ENCODE measurements at regions not wholly inside any gene's neighbourhood (a gene's known extent, or its start where the extent isn't known, plus 50 kb on each side); places are given as distances from the start of the nearest gene placed in this dataset.
"Not testable (repeated sequence)": the region's sequence is repeated elsewhere in the genome, so short reads cannot be mapped to it uniquely, and the experiment has no call there.

DNA sequence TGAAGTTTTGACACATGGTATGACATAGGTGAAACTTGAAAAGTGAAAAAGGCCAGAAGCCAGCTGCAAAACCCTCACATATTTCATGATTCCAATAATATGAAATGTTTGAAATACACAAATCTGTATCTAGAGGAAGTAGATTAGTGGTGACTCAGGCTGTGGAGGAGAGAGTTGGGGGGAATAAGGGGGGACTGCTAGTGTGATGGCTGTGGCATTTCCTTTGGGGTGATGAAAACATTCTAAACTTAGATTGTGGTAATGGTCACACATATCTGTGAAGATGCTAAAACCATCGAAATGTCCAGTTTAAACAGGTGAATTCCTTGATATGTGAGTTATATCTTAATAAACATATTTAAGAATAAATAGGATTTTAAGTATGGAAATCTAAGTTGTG is 343.5 kb upstream of the SFRP2 start:
- no peak overlapping the region for H3K4me3 ChIP-seq (ENCODE audit: low read length)
- H3K27me3 ChIP-seq (ENCODE audit: insufficient read depth, low read length): no peaks in the 10 kb centered on the region; the same call in 1 of the 2 replicates
- no peaks in the 10 kb centered on the region for H3K36me3 ChIP-seq (ENCODE audit: insufficient read depth, low read depth, low read length)
- no peaks in the 10 kb centered on the region; the same call in 1 of the 2 replicates for H3K9me3 ChIP-seq (ENCODE audit: insufficient read depth, low read depth, low read length)
- peaks cover 5% of the 10 kb centered on the region; the same call in 1 of the 2 replicates for H3K4me1 ChIP-seq (ENCODE audit: insufficient read depth, low read length)
- H3K9ac ChIP-seq (ENCODE audit: low read depth, low read length): no peak overlapping the region
- H3K27ac ChIP-seq (ENCODE audit: low read length): no peak overlapping the region

DNA sequence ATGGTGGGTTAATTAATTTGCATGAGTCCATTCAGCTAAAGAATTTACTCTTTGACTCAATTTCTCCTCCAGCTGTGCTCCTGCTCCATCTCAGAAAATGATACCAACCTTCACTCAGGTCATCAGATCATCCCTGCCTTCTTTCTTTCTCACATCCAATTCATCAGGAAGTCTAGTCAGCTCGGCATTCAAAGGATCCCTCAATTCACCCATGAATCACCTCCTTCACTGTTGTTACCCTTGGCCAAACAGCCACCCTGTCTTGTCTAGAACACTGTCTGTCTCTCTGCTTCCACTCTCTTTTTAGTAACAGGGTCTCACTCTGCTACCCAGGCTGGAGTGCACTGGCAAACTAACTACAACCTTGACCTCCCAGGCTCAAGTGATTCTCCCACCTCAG is 337.4 kb upstream of the SFRP2 start:
- no peak overlapping the region for H3K9ac ChIP-seq (ENCODE audit: low read depth, low read length)
- H3K4me3 ChIP-seq (ENCODE audit: low read length): no peak overlapping the region
- no peaks in the 10 kb centered on the region; the same call in 1 of the 2 replicates for H3K9me3 ChIP-seq (ENCODE audit: insufficient read depth, low read depth, low read length)
- no peak overlapping the region for H3K27ac ChIP-seq (ENCODE audit: low read length)
- H3K4me1 ChIP-seq (ENCODE audit: insufficient read depth, low read length): no peaks in the 10 kb centered on the region
- H3K27me3 ChIP-seq (ENCODE audit: insufficient read depth, low read length): no peaks in the 10 kb centered on the region
- H3K36me3 ChIP-seq (ENCODE audit: insufficient read depth, low read depth, low read length): no peaks in the 10 kb centered on the region

DNA sequence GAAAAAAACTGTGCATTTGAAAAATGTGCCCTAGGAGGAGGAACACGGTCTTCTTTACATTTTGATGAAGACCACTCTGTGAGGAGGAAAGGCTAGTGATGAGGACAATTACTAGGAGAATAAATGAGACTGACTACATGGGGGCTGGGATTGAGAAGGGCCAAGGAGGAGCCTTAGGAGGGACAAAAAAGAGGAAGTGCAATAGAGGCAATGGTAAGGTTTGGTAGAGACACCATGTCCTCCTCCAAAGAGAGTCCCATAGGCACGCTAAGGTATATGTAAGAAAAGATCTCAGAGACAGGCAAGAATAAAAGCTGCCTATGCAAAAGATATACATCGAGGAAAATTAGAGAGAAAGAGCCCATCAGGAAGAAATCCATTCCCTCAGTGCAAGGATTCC is 336.5 kb upstream of the SFRP2 start:
- H3K4me1 ChIP-seq (ENCODE audit: insufficient read depth, low read length): no peaks in the 10 kb centered on the region
- H3K27ac ChIP-seq (ENCODE audit: low read length): no peak overlapping the region
- no peak overlapping the region for H3K9ac ChIP-seq (ENCODE audit: low read depth, low read length)
- no peaks in the 10 kb centered on the region for H3K36me3 ChIP-seq (ENCODE audit: insufficient read depth, low read depth, low read length)
- H3K27me3 ChIP-seq (ENCODE audit: insufficient read depth, low read length): no peaks in the 10 kb centered on the region
- no peaks in the 10 kb centered on the region; the same call in 1 of the 2 replicates for H3K9me3 ChIP-seq (ENCODE audit: insufficient read depth, low read depth, low read length)
- no peak overlapping the region for H3K4me3 ChIP-seq (ENCODE audit: low read length)

DNA sequence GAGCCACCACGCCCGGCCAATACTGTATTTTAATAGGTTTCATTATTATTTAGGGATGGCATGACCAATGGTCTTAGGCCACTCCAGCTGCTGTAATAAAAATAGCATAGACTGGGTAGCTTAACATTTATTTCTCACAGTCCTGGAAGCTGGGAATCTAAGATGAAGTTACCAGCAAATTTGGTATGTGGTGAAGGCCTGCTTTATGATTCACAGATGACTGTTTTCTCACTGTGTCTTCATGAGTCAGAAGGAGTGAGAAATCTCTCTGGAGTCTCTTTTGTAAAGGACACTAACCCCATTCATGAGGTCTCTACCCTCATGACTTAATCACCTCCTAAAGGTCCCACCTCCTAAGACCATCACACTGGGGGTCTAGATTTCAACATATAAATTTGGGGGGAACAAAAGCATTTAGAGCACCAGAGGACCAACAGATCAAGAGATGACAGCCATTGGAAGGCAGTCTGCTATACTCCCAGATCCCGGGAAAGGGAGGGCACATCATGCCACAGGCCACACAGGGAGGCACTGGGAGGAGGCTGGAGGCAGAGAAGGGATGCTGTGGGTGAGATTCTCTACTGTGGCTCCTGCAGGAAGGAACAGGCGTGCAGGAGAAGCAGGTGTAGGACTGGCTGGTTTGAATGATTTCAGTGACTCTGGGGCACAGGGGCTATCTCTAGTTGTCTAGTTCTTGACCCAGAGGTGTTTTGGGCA is 335.8 kb upstream of the SFRP2 start:
- Histone ChIP-seq H3K27me3 (ENCODE audit: insufficient read depth, low read length) (no peaks in the 10 kb centered on the region), H3K27ac (ENCODE audit: low read length) (no peak overlapping the region), H3K4me1 (ENCODE audit: insufficient read depth, low read length) (no peaks in the 10 kb centered on the region), H3K4me3 (ENCODE audit: low read length) (no peak overlapping the region), H3K9ac (ENCODE audit: low read depth, low read length) (no peak overlapping the region), H3K9me3 (ENCODE audit: insufficient read depth, low read depth, low read length) (no peaks in the 10 kb centered on the region; the same call in 1 of the 2 replicates), H3K36me3 (ENCODE audit: insufficient read depth, low read depth, low read length) (no peaks in the 10 kb centered on the region)

DNA sequence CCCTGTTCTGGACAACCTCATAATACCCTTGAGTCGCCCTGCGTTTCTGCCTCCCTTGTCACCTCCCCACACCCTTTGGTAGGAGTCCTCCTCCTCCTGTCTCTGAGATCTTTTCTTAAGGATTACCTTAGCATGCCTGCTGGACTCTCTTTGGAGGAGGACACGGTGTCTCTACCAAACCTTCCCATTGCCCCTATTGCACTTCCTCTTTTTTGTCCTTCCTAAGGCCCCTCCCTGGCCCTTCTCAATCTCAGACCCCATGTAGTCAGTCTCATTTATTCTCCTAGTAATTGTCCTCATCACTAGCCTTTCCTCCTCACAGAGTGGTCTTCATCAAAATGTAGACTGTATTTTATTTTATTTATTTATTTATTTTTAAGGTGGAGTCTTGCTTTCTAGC is 335.0 kb upstream of the SFRP2 start:
- H3K4me1 ChIP-seq (ENCODE audit: insufficient read depth, low read length): no peaks in the 10 kb centered on the region

DNA sequence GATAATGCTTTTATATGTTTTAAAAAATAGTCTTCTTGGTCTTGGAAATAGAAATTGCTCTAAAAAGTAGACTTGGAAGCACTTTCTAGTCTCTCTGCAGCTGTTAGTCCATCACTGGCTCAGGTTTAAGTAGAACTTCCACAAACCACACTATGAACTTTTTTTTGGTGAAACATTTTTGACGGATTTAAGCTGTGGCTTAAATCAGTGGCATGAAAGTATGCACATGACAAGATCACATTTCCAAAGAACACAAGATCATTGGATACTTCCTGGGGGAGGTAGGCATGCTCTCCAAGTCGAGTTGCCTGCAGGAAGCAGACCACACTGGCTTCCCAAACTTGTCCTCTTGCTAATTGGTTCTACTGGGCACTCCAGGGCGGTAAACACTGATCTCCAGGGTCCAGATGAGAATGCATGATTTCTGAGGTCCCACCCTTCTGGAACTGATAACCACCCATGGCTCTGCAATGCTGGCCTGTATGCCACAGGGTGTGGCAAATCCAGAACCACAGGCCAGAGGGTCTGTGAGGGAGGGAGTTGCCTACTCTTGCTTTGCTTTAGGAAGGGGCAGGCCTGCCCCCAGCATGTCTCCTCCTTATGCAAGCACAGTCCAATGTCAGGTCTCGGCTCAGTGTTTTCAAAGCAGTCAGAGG is 331.9 kb upstream of the SFRP2 start:
- Histone ChIP-seq H3K9ac (ENCODE audit: low read depth, low read length) (no peak overlapping the region), H3K27me3 (ENCODE audit: insufficient read depth, low read length) (no peaks in the 10 kb centered on the region), H3K4me1 (ENCODE audit: insufficient read depth, low read length) (no peaks in the 10 kb centered on the region), H3K36me3 (ENCODE audit: insufficient read depth, low read depth, low read length) (no peaks in the 10 kb centered on the region), H3K27ac (ENCODE audit: low read length) (no peak overlapping the region), H3K4me3 (ENCODE audit: low read length) (no peak overlapping the region), H3K9me3 (ENCODE audit: insufficient read depth, low read depth, low read length) (no peaks in the 10 kb centered on the region)

More for the DNA sequence above, 335.0 kb upstream of the SFRP2 start:
- no peaks in the 10 kb centered on the region for H3K36me3 ChIP-seq (ENCODE audit: insufficient read depth, low read depth, low read length)
- no peak overlapping the region for H3K4me3 ChIP-seq (ENCODE audit: low read length)
- no peak overlapping the region for H3K27ac ChIP-seq (ENCODE audit: low read length)
- H3K9ac ChIP-seq (ENCODE audit: low read depth, low read length): no peak overlapping the region
- no peaks in the 10 kb centered on the region for H3K27me3 ChIP-seq (ENCODE audit: insufficient read depth, low read length)
- H3K9me3 ChIP-seq (ENCODE audit: insufficient read depth, low read depth, low read length): no peaks in the 10 kb centered on the region; the same call in 1 of the 2 replicates

DNA sequence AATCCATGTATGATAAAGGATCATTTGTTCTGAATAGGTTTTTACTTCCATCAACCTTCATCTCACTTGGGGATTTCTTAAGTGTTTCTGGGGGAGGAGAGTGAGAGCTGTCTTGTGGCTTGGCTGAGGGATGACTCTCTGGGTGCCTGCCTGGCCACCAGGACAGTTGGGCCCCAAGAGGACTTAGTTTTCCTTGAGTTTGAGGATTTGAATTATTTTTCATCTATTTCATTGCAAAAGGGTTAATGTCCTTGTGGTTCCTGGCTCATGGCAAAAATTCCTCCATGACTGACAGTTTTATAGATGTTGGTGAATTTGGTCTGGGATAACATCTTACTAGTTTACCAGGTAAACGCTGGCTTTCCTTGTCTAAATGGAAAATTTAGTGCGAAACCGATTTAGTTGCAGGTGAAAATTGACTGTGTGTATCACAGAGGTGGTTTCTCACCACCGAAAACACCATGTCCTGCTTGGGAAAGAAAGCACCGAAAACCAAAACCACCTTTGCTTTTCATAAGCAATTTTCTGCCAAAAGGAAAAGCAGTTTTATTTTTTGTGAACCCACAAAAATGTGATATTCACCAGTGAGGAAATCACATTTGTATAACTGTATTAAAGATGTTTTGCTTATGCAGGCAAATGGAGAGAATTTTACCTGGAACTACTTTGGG is 331.3 kb upstream of the SFRP2 start:
- Histone ChIP-seq H3K4me1 (ENCODE audit: insufficient read depth, low read length) (no peaks in the 10 kb centered on the region), H3K4me3 (ENCODE audit: low read length) (no peak overlapping the region)

DNA sequence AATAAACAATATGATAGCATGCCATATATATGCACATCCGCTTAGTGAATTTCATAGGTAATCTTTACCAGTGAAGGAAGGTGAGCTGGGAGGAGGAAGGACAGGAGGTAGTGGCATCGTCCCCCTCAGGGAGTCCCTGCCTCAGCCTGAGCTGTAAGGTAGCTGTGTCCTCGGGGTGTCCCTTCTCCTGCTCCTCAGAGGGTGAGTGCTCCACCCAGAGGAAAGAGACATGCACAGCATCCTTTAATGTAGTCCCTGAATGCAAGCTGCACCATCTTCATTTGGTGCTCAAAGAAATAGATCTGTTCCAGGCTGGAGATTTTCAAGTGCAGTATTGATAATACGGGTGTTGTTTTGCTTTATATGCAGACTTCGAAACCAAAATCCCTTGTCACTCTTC is 330.4 kb upstream of the SFRP2 start:
- H3K4me1 ChIP-seq (ENCODE audit: insufficient read depth, low read length): no peaks in the 10 kb centered on the region

More for the DNA sequence above, 331.3 kb upstream of the SFRP2 start:
- no peaks in the 10 kb centered on the region for H3K9me3 ChIP-seq (ENCODE audit: insufficient read depth, low read depth, low read length)
- no peak overlapping the region for H3K27ac ChIP-seq (ENCODE audit: low read length)
- H3K9ac ChIP-seq (ENCODE audit: low read depth, low read length): no peak overlapping the region
- H3K27me3 ChIP-seq (ENCODE audit: insufficient read depth, low read length): no peaks in the 10 kb centered on the region
- H3K36me3 ChIP-seq (ENCODE audit: insufficient read depth, low read depth, low read length): no peaks in the 10 kb centered on the region

DNA sequence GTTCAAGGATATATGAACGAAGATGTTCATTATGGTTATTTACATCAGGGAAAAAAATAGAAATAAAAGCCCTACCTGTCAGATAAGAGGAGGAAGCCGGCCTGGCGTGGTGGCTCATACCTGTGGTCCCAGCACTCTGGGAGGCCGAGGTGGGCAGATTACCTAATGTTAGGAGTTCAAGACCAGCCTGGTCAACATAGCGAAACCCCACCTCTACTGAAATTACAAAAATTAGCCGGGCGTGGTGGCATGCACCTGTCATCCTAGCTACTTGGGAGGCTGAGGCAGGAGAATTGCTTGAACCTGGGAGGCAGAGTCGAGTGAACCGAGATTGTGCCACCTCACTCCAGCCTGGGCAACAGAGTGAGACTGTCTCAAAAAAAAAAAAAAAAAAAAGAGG is 328.8 kb upstream of the SFRP2 start:
- not testable (repeated sequence) for H3K27ac ChIP-seq (ENCODE audit: low read length); H3K4me3 ChIP-seq (ENCODE audit: low read length); H3K4me1 ChIP-seq (ENCODE audit: insufficient read depth, low read length); H3K27me3 ChIP-seq (ENCODE audit: insufficient read depth, low read length); H3K36me3 ChIP-seq (ENCODE audit: insufficient read depth, low read depth, low read length); H3K9me3 ChIP-seq (ENCODE audit: insufficient read depth, low read depth, low read length); H3K9ac ChIP-seq (ENCODE audit: low read depth, low read length)

More for the DNA sequence above, 330.4 kb upstream of the SFRP2 start:
- no peaks in the 10 kb centered on the region for H3K36me3 ChIP-seq (ENCODE audit: insufficient read depth, low read depth, low read length)
- no peak overlapping the region for H3K4me3 ChIP-seq (ENCODE audit: low read length)
- no peaks in the 10 kb centered on the region for H3K9me3 ChIP-seq (ENCODE audit: insufficient read depth, low read depth, low read length)
- no peaks in the 10 kb centered on the region for H3K27me3 ChIP-seq (ENCODE audit: insufficient read depth, low read length)
- H3K9ac ChIP-seq (ENCODE audit: low read depth, low read length): no peak overlapping the region
- H3K27ac ChIP-seq (ENCODE audit: low read length): no peak overlapping the region

DNA sequence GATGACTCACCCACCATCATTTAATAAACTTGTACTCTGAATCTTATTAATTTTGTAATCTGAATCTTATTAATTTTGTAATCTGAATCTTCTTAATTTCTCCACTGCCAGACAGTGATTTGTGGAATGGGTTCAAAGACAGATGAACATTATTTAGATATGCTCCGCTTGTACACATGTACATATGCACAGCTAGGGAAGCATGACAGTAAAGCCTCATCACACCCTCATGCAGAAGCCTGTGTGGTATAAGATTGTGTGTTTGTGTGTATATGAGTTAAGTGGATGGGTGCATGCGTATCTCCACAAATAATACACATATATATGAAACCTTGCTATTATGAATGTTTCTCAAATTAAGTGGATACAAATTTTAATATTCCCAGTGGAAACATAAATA is 318.5 kb upstream of the SFRP2 start:
- H3K4me3 ChIP-seq (ENCODE audit: low read length): no peak overlapping the region
- H3K27me3 ChIP-seq (ENCODE audit: insufficient read depth, low read length): no peaks in the 10 kb centered on the region
- no peak overlapping the region for H3K9ac ChIP-seq (ENCODE audit: low read depth, low read length)
- H3K36me3 ChIP-seq (ENCODE audit: insufficient read depth, low read depth, low read length): no peaks in the 10 kb centered on the region
- no peak overlapping the region for H3K27ac ChIP-seq (ENCODE audit: low read length)
- H3K9me3 ChIP-seq (ENCODE audit: insufficient read depth, low read depth, low read length): no peaks in the 10 kb centered on the region
- H3K4me1 ChIP-seq (ENCODE audit: insufficient read depth, low read length): no peaks in the 10 kb centered on the region

DNA sequence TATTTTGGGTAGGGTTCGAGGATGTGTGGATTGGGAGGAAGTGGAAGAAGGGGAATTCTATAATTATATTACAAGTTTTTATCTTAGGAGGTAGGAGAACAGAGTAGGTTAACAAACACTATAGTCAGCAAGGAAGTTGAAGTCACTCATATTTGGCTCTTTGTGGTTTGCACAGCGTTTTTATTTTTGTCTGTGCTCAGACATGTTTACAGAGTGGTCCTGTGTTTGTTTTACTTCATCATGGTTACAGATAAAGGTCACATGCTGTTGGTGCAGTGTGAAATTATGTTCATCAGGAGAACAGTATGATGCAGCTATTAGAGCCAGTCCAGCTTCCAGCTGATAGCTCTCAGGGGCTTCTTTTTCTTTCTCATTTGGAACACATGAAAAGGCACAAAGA is 299.9 kb upstream of the SFRP2 start:
- H3K36me3 ChIP-seq (ENCODE audit: insufficient read depth, low read depth, low read length): no peaks in the 10 kb centered on the region
- H3K9me3 ChIP-seq (ENCODE audit: insufficient read depth, low read depth, low read length): no peaks in the 10 kb centered on the region
- no peak overlapping the region for H3K9ac ChIP-seq (ENCODE audit: low read depth, low read length)
- no peaks in the 10 kb centered on the region for H3K27me3 ChIP-seq (ENCODE audit: insufficient read depth, low read length)
- no peak overlapping the region for H3K4me3 ChIP-seq (ENCODE audit: low read length)
- H3K4me1 ChIP-seq (ENCODE audit: insufficient read depth, low read length): no peaks in the 10 kb centered on the region
- no peak overlapping the region for H3K27ac ChIP-seq (ENCODE audit: low read length)

DNA sequence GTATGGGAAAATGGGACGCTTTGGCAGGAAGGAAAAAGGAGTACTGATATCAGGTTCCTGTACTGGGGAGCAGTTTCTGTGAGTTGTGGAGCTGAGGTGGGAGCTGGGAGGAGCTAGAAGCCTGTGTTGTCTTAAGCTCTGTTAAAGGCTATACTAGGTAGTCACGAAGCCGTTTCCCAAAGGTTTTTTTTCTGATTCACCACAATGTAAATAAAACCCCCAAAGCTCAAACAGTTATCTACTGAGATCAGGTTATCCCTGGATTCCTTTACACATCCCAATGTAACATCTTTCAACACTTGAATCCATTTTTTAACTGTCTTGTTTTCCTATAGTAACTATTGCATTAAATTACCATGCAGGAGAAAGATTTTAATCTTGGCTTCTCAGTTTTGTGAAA is 297.4 kb upstream of the SFRP2 start:
- Histone ChIP-seq H3K9ac (ENCODE audit: low read depth, low read length) (no peak overlapping the region), H3K4me3 (ENCODE audit: low read length) (no peak overlapping the region), H3K27ac (ENCODE audit: low read length) (no peak overlapping the region), H3K27me3 (ENCODE audit: insufficient read depth, low read length) (no peaks in the 10 kb centered on the region), H3K4me1 (ENCODE audit: insufficient read depth, low read length) (no peaks in the 10 kb centered on the region), H3K9me3 (ENCODE audit: insufficient read depth, low read depth, low read length) (no peaks in the 10 kb centered on the region), H3K36me3 (ENCODE audit: insufficient read depth, low read depth, low read length) (no peaks in the 10 kb centered on the region)
